Putamen (tissue), 1 donor: ENCODE measurements at regions not wholly inside any gene's neighbourhood (a gene's known extent, or its start where the extent isn't known, plus 50 kb on each side); places are given as distances from the start of the nearest gene placed in this dataset.

Experiments used
- DNase-seq: peaks from one replicate; pipeline ENCODE4 v3.0.0-alpha.2; 2016; ENCODE audit warnings: low spot score

DNA sequence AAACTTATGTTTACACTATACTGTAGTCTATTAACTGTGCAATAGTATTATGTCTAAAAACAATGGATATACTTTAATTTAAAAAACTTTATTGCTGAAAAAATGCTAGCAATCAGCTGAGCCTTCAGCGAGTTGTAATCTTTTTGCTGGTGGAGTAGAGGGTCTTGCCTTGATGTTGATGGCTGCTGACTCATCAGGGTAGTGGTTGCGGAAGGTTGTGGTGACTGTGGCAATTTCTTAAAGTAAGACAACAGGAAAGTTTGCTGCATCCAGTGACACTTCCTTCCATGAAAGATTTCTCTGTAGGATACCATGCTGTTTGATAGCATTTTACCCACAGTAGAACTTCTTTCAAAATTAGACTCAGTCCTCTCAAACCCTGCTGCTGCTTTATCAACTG, 234.7 kb upstream of the CSF3R start:
- DNase-seq: no peak

DNA sequence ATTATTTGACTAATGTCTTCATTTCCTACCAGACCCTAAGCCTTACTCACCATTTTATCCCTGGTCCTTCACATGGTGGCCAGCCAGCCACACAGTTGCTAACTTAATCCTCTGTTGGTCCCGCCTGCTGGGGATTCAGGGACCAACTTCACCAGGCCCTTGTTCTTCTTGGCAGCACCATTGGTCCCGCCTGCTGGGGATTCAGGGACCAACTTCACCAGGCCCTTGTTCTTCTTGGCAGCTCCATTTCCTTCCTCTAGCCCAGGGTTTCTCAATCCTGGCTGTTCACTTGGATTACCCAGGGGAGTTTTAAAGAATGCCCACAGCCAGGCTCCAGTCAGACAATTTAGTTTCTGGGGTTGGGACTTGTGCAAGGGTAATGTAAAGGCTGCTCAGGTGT, 233.1 kb upstream of the CSF3R start:
- DNase-seq: no peak

DNA sequence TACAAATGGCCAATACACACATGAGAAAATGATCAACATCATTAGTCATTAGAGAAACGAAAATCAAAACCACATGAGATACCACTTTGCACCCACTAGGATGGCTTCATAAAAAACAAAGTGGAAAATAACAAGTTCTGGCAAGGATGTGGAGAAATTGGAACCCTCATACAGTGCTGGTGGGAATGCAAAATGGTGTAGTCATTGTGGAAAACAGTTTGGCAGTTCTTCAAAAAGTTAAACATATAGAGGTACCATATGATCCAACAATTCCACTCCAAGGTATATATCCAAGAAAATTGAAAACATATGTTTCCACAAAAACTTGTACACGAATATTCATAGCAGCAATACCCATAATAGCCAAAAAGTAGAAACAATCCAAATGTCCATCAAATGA, 231.6 kb upstream of the CSF3R start:
- DNase-seq: no peak

DNA sequence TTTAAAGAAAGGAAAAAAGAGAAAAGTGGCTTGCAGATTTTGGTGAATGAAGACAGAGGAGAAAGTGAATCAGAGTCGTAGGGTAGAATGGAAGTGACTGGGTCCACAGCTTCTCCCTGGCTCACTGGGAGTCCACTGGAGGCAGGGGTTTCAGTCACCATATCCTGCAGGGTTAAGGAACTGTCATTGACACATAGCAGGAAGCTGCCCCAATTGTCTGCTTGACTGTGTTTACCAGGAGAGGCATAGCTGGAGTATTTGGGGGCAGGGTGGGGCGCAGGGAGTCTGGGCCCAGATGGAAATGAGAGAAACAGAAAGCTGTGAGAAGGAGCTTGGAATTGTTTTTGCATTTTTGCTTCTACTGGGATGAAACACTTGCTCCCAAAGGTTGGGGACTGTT, 228.8 kb upstream of the CSF3R start:
- DNase-seq: no peak

DNA sequence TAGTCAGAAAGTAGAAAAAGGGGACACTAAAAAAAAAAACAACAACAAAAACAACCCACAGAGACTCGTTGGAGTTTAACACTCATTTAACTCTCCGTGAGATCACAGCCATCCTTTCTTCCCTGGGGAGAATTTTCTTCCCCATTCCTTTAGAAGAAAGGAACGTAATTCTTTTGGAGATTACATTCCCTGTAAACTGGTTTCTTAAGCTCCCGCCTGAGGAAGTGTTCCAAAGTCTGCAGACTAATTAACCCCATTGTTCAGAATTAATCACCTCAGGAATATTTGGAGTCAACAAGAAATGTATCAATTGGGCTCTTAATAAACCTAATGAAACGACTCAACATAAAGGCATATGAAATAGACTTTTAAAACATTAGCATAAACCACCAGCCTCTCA, 228.2 kb upstream of the CSF3R start:
- DNase-seq: no peak

DNA sequence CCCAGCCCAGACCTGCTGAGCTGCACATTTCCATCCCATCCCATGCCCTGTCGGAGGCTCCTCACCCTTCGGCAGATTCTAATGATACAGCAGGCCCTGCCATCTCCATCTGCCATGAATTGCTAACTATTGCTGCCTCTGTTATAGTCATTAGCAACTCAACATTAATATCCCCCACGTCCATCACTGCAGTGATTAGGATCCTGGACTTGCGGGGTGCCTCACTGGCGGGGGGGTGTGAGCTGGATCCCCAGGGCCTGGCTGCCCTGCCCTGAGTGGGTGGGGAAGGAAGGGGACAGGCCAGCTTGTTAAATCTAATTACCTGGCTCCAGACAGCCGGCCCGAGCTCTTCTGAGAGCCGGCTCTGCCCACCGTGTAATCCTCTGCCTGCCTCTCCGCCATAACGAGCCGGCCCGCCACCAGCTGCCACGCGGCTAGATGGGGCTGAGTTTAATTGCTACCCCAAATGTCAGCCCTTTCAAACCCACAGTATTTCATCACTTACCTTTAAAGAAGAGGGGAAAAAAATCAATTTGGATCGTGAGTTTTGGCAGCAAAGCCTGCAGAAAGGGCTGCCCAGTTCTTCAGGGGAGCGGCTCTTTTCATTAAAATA, 227.3 kb upstream of the CSF3R start:
- no peak for DNase-seq

DNA sequence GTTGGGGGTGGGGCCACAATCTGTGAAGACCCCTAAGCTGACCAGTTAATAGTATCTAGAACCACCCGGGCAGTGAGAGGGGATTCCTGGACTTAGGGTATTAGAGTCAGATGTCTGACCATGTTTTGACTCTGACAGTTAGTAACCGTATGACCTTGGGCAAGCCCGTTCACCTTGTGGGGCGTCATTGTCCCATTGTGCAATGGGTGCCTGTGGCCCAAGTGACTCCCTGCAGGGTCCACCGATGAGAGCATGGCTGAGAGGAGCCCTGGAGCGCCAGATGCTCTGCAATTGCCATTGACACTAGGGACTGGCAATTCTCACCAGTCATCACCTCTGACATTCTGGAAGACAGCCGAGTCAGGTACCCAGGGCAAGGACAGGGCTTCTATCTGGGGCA, 225.9 kb upstream of the CSF3R start:
- DNase-seq: no peak

DNA sequence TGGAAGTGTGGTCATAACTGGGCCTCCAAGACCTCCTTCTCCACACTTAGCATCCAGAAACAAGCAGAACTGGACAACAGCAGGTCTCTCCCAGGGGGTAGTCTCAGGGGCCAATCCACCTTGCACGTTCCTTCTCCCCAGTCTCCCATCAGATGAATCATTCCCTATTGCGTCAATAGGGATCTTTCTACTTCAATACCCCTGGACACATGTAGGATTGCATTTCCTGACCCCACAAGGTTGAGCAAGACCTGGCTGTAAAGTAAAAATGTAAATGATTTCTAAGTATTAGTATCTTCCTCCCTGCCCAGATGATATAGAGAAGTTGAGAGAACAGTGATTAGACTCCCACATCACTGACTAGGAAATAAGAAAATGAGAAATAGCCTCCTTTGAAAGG, 224.5 kb upstream of the CSF3R start:
- DNase-seq: no peak

DNA sequence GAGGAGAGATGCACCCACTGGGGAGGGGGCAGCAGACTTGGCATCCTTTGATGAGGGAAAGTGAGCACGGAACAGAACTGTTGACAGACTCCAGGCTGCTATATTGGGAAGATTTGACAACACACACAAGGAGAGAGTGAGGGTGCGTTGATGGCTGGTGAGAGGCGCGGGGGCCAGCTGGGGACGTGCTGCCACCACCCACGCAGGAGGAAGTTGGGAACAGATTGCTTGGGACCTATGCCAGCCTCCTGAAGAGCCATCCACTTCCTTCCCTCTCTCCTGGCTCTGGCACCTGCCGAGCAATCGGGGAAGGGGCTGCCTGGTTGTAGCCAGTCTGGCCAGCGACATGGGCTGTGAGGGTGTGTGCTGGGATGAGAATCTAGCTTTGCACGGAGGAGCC, 223.7 kb upstream of the CSF3R start:
- DNase-seq: no peak

DNA sequence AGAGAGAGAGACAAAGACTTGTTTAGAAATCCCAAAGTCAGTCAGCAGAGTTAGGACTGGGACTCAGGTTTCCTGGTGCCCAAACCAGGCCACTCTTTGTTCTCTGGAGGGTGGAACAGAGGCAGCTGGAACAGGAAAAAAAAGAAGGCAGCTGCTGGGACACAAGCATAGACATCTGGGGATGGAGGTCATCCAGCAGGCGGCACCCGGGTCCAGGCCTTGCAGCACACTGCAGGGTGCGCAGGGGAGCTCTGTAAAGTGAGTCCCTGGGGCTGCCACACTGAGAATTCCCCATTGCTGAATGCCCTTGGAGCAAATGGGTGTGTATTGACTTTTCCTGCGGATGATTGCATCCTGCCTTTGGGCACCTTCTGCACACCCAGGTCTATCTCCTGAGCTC, 222.9 kb upstream of the CSF3R start:
- DNase-seq: peak; percentile 28

DNA sequence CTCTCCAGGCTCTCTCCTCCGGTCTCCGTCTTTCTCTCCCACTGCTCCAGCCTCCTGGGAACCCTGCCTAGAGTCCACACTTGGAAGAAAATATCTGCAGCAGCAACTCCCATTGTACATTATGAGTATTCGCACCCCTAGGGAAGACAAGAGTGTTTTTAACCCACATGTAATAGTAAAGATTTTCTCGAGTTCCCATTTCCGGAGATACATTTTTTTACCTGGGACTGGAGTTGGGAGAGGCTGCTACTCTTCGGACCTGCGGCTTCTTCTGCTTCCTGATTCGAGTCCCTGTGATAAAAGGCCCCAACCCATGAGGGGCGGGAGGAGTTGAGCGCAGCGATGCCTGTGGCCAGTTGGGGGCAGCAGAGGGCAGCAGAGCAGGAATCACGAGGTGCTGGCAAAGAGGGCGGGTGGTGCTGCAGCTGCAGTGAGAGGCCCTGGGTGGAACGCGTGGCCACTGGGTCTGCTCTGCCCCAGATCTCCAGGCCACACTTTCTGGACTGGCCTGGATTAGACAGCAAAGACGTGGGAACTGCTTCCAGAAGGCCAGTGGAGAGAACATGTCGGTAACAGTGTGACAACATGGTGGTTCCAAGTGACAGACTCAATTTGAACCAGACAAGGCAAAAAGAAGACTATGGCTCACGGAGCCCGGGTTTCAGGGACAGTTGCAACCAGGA, 221.0 kb upstream of the CSF3R start:
- DNase-seq: peak; percentile 81

DNA sequence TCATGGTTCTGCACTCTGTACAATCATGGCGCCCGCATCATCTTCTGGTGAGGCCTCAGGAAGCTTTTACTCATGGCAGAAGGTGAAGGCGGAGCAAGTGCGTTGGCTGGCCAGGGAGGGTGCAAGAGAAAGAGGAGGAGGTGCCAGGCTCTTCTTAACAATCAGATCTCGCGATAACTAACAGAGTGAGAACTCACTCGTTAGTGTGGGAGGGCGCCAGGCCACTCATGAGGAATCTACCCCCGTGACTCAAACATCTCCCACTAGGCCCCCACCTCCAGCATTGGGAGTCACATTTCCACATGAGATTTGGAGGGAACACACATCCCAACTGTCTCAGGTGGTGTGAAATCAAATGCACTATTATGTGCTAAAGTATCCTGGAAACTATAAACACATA, 220.2 kb upstream of the CSF3R start:
- DNase-seq: no peak

DNA sequence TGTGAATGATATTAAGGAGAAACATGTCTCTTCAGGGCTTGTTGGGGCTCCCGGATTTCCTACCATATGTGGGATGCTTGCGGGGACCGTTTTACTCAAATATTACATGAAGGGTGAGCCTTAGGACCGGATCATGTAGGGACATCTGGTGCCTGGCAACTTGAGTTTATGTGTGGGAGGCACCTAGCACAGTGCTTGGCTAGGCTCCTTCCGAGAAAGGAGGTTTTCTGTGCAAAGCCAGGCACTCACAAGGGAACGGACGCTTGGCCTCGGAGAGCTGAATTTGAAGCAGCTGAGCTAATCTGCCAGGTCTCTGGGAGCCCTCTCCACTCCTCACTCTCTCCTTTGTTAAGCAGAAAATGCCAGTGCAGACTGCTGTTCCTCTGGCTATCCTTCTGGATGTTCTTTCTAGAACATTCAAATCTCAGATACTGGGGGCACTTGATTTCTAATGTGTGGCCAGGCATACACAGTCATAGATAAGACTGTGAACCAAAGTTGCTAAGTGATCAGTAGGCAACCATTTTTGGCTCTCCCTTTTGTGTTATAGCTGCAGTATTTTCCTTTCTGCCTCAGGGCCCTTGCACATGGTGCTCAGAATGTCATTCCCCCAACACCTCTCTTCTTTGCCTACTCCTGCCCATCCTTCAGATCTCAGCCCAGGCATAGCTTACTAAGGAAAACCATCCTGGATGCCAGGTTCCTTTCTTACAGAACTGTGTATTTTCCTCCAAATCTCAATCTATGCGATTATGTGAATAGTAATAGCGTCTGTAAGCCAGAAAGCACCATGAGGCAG, 216.6 kb upstream of the CSF3R start:
- DNase-seq: no peak

DNA sequence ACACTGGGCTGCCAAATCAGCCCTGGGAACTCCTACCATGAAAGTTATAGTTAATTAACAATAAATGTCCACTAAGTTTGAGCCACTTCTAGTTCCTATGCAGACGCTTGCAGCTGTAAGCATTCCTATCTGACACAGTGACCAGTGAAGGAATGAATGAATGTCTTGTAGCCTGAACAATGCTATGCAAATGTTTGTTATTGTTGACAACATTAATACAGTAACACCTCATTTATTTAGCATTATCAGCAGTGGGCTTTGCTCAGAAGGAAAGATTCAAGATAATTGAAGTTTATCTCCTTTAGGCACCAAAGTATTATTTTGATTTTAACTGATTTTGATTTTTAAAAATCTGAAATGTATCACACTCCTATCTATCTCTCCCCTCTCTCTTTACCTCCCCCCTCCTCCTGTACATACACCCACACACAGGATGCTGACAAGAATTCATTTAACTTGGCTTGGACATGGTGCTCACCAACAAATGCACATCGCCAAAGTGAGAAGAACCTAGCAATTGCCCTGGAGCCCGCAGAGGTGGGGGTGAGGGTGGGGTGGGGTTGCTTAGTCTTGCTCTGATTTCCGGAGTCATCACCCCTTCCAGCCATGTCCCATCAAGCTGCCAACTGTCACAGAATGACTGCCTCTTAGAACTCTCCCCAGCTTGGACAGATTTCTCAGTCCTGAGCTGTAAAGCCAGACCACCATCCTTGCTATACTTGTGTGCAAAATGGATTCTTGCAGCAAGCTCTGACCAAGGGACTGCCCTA, 215.3 kb upstream of the CSF3R start:
- DNase-seq: no peak

DNA sequence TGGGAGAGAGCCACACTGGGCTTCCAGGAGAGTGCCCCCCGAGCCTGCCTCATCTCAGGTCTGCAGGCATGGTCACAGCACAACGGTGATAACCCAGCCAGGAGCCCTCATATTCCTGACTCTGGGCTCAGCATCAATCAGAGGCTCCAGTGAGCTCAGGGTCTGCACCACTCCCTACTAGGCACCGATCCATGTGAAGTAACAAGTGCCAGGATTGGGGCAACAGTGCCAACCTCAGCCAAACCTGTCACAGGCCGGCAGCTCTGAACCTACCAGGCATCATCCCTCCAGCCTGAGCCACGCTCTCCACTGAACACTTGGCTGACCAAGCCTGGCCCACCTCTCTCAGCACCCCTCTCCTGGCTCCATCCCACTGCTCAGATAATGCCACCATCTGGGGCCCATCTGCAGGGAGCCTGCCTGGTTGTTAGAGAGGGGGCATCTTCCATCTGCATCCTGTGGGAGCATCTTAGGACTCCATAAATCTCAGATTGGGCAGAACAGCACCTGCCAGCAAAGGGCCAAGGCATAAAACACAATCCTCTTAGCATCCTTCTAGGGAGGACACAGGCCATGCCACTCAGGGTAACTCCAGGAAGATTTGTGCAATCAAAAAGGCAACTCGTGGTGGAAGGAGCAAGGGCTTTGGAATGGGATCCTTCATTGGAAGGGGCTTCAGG, 213.7 kb upstream of the CSF3R start:
- no peak for DNase-seq

DNA sequence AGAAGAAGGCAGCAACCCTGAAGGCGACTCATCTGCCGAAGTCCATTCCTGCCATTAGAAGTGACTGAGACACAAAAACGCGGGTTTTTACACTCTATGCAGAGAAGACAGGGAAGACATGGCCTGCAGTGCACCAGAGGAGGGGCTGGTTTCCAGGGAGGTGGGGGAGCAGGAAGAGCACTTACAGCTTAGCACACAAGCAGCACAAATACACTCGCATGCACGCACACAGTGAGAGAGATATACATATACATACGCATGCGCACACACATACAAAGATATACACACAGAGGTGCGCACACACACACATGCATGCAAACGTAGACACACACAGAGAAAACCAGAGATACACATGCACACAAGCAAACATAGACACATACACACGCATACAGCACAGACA, 210.9 kb upstream of the CSF3R start:
- DNase-seq: no peak

DNA sequence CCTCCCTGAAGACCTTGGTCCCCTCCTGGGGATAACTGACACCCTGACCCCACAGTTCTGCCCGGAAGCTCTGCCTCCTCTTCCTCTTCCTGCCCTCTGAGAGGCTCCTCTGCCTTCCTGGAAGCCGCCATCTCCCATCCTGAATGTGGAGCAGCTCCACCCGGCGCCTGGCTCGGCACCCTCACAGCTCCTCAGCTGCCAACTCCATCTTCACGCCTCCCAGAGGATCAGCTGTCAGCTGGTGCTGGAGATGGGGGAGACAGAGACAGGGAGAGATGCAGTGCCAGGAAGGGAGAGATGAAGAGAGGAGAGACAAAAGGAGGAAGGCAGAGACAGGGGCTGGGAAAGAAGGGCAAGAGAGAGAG, 210.4 kb upstream of the CSF3R start:
- peak; percentile 11 for DNase-seq

DNA sequence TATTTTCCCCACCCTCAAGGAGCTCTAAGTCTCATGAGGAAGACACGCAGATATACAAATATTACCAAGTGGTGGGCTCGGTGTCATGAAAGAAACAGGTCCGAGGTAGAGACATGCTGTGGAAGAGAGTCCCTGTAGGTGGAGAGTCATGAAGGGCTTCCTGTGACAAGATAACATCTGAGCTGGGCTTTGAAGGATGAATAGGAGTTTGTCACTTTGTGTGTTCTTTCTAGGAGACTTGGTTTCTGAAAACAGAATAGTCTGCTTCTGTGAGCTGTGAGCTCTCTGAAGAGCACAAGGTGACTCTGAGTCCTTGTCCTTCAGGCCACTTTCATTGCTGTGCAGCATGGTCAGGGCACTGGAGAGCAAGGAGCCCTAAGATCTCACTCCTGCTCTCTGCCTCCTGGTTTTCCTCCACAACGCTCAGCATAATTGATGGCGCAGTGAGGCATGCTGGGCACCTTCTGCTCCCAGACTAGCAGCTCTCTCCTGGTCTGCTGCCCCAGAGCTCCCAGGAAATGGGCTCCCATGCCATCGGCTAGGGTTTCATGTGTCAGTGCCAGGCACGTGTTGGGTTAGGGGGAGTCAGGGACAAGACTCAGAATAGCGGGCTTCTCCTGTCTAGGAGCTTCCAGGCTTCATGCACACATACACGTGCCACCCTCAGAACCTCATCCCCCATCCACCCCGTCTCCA, 209.9 kb upstream of the CSF3R start:
- DNase-seq: no peak

DNA sequence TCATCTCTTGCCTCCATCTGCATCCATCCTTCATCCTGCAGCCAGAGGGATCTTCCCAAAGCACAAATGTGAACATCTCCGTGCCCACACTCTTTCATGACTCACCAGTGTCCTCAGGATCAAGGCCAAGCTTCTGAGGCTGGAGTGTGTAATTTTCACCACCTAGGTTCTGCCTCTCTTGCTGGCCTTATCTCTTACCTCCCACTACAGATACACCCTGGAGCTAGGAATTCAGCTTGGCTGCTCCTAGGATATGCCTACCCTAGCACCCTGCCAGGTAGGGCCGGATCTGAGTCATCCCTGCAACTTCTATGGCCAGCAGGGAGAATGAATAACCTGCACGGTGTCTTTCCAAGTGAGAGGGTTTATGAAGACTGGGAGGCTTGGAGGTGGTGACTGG, 208.7 kb upstream of the CSF3R start:
- DNase-seq: no peak

DNA sequence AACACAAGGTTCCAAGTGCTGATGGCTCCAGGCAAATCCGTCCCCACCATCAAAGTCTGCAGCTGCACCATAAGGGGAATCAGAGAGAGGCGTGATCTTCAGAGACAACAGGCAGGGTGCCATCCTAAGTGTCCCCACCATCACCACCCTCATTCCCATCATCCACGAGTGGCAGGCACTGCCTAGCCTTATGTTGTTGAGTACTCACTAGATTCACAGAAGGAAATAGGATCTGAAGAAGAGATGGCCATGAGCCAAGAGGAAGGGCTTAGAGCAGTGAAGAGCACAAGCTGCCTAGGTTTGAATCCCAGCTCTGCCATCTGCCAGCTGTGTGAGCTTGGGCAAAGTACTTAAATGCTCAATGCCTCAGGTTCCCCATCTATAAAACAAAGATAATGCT, 207.3 kb upstream of the CSF3R start:
- DNase-seq: no peak

DNA sequence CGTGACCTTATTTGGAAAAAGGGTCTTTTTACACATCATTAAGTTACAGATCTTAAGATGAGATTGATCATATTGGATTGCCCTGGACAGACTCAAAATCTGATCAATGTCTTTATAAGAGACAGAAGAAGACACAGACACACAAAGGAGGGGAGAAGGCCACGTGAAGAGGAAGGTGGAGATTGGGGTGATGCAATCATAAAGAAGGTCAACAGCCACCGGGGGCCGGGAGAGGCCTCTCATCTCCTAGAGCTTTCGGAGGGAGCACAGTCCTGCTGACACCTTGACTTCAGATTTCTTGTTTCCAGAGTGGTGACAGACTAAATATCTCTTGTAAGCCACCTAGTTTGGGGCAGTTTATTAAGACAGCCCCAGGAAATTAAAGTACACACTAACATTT, 204.6 kb upstream of the CSF3R start:
- no peak for DNase-seq
